Stomach (tissue), 8 donors: ENCODE measurements at regions not wholly inside any gene's neighbourhood (a gene's known extent, or its start where the extent isn't known, plus 50 kb on each side); places are given as distances from the start of the nearest gene placed in this dataset.

ENCODE experiments used
- DNase-seq, 2 donors: peaks; one replicate each; pipeline versions ENCODE4 v3.0.0 to v3.0.0-alpha.2; 2013 to 2019
- H3K27ac ChIP-seq, 5 donors: fragments of 200-600 bp in 4 of 5; sonication (generic) in 4 of 5; one replicate each; pipeline ENCODE4 v1.5.1; 2013 to 2019; ENCODE audit warnings: mild to moderate bottlenecking in 1 of 5, moderate library complexity in 1 of 5
- H3K27me3 ChIP-seq, 3 donors: fragments of 200-600 bp; sonication (generic); one replicate each; pipeline ENCODE4 v1.5.1; 2017 to 2019; ENCODE audit warnings: mixed run types in 1 of 3
- H3K36me3 ChIP-seq, 4 donors: fragments of 200-600 bp; sonication (generic); 1 replicate in 3 of 4; 2 replicates in 1 of 4; pipeline ENCODE4 v1.5.1; 2016 to 2019
- H3K4me1 ChIP-seq, 4 donors: fragments of 200-600 bp; sonication (generic); one replicate each; pipeline ENCODE4 v1.5.1; 2016 to 2019
- H3K4me3 ChIP-seq, 4 donors: fragments of 200-600 bp; sonication (generic) in 3 of 4; one replicate each; pipeline ENCODE4 v1.5.1; 2016 to 2019; ENCODE audit warnings: mild to moderate bottlenecking in 1 of 4
- H3K9me3 ChIP-seq, 4 donors: fragments of 200-600 bp; sonication (generic); one replicate each; pipeline ENCODE4 v1.5.1; 2016 to 2019
- EP300 ChIP-seq: sonication (generic); formaldehyde crosslinking; IDR thresholded peaks from one replicate; pipeline ENCODE4 v1.6.1; 2017; ENCODE audit warnings: antibody characterized with exemption
- POLR2A ChIP-seq, 4 donors: fragments of 450-650 bp; IDR thresholded peaks; one replicate each; pipeline ENCODE4 v1.6.1; 2016; ENCODE audit warnings: antibody characterized with exemption in 4 of 4, control low read depth in 2 of 4, mild to moderate bottlenecking in 1 of 4, moderate library complexity in 1 of 4
- POLR2AphosphoS5 ChIP-seq, 3 donors: sonication (generic); formaldehyde crosslinking; IDR thresholded peaks; one replicate each; pipeline ENCODE4 v1.6.1; 2016; ENCODE audit warnings: antibody characterized with exemption in 3 of 3
- WGBS, 5 donors: extraction: QIAGEN DNeasy Blood & Tissue Kit in 3 of 5; methylation state at CpG; one replicate each; pipeline versions ENCODE4 v1.1.5 to v1.1.7; 2013 to 2018; 5-methylcytosine and 5-hydroxymethylcytosine counted together
- intact Hi-C: fragments of 100-400 bp; cut with DNase I; formaldehyde crosslinking; loops from one replicate; pipeline ENCODE4 v1.15.1; 2023; ENCODE audit warnings: low total_unique reads
- TF ChIP-seq, protein P1 (sequence below), 7 experiments: fragments of 450-650 bp in 4 of 7; fragments of 200-600 bp in 3 of 7; sonication (generic) in 3 of 7; IDR thresholded peaks; one replicate each; pipeline ENCODE4 v1.5.1; 2016 to 2019; ENCODE audit warnings: antibody characterized with exemption in 7 of 7, control low read depth in 2 of 7, mild to moderate bottlenecking in 1 of 7
- donor health status: healthy with polysubstance abuse.
- donor health status: Bipolar disorder and iron deficiency.
- donor health status: healthy.

DNA sequence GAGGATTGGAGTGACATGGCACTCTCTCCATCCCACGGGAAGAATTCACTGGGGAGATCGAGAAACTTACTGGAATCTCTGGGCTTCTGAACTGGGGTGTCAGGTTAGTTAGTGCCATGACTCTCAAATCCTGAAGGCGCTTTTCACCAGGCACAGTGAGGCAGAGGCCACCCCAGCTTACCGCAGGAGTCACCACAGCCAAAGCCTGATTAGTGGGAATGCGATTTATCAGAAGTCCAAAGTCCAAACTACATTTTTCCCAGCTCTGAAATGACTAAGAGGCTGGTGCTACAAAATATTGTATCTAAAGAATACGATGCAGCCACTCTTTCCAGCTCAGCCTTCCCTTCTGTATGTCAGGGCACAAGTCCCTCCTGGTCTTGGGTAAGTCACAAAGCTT lies 334.8 kb upstream of the SHH start:
- WGBS, 5 donors, result 29 to 50% (median 32%) methylated on average over 6 of the region's 6 CpGs

DNA sequence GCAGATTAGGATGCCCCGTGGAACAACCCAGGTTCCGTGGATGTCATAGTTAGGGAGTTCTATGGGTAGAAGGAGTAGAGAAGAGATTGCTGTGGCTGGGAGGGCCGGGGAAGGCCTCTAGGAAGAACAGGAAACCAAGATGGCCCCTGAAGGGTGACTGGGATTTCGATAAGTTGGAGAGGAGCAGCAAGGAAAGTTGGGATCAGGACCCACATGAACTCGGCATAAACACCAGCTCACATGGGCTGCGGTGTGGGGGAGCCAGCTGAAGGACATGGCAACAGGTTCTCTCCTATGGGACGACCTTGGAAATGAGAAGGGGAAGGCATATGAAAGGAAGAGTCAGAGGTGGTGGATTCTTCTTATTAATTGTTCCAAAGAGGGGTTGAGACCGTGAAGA lies 333.7 kb upstream of the SHH start:
- Histone ChIP-seq H3K4me3 (no peak overlapping the region), H3K27me3 (peaks cover 0 to 13% (median 0%) of the 10 kb centered on the region in 3 donors), H3K4me1 (peaks cover 0 to 18% (median 9%) of the 10 kb centered on the region in 4 donors), H3K27ac (peak overlapping the region in 2 of 5 donors; percentile 65 to 66), H3K9me3 (no peaks in the 10 kb centered on the region), H3K36me3 (no peaks in the 10 kb centered on the region)
- DNase-seq, result no peak
- intact Hi-C loops, result no loop called here
- TF ChIP-seq POLR2AphosphoS5 (IDR thresholded peaks at IDR 0.05) (no peak), POLR2A (IDR thresholded peaks at IDR 0.05) (no peak), EP300 (no peak)
- WGBS, 5 donors, result 72 to 87% (median 76%) methylated on average over 8 of the region's 8 CpGs

More for the DNA sequence above, 334.8 kb upstream of the SHH start:
- intact Hi-C loops, result no loop called here
- Histone ChIP-seq H3K4me3 (no peak overlapping the region), H3K27ac (peak overlapping the region; percentile 45 to 66 (median 59)), H3K9me3 (no peaks in the 10 kb centered on the region), H3K36me3 (no peaks in the 10 kb centered on the region), H3K4me1 (peaks cover 0 to 18% (median 9%) of the 10 kb centered on the region in 4 donors), H3K27me3 (peaks cover 0 to 13% (median 0%) of the 10 kb centered on the region in 3 donors)
- TF ChIP-seq, protein P1, sequence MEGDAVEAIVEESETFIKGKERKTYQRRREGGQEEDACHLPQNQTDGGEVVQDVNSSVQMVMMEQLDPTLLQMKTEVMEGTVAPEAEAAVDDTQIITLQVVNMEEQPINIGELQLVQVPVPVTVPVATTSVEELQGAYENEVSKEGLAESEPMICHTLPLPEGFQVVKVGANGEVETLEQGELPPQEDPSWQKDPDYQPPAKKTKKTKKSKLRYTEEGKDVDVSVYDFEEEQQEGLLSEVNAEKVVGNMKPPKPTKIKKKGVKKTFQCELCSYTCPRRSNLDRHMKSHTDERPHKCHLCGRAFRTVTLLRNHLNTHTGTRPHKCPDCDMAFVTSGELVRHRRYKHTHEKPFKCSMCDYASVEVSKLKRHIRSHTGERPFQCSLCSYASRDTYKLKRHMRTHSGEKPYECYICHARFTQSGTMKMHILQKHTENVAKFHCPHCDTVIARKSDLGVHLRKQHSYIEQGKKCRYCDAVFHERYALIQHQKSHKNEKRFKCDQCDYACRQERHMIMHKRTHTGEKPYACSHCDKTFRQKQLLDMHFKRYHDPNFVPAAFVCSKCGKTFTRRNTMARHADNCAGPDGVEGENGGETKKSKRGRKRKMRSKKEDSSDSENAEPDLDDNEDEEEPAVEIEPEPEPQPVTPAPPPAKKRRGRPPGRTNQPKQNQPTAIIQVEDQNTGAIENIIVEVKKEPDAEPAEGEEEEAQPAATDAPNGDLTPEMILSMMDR (IDR thresholded peaks at IDR 0.05), result no peak
- TF ChIP-seq EP300, result no peak
- TF ChIP-seq POLR2AphosphoS5 (IDR thresholded peaks at IDR 0.05), result no peak
- TF ChIP-seq POLR2A (IDR thresholded peaks at IDR 0.05), result no peak
- peak; percentile 73 to 90 for DNase-seq

DNA sequence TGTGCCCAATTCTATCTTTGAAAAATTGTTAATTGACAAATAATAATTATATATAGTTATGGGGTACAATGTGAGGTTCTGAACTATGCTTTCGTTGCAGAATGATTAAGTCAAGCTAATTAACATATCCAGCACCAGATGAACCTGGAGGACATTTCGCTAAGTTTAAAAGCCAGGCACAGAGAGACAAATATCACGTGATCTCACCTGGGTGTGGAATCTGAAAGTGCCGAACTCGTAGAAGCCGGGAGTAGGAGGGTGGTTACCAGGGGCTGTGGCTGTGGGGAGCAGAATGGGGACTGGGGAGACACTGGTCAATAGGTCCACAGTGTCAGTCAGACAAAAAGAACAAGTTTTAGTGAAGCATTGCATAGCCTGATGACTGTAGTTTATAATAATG lies 332.9 kb upstream of the SHH start:
- H3K27me3 ChIP-seq, result peaks cover 0 to 13% (median 0%) of the 10 kb centered on the region in 3 donors
- no peaks in the 10 kb centered on the region for H3K36me3 ChIP-seq
- intact Hi-C loops, result no loop called here
- WGBS, 5 donors, result 73 to 90% (median 88%) methylated on average over 6 of the region's 6 CpGs
- peaks cover 0 to 18% (median 9%) of the 10 kb centered on the region in 4 donors for H3K4me1 ChIP-seq
- no peak for DNase-seq
- H3K4me3 ChIP-seq, result no peak overlapping the region
- TF ChIP-seq, protein P1 (IDR thresholded peaks at IDR 0.05), result no peak
- TF ChIP-seq POLR2A (IDR thresholded peaks at IDR 0.05) (no peak), POLR2AphosphoS5 (IDR thresholded peaks at IDR 0.05) (no peak), EP300 (no peak)
- H3K9me3 ChIP-seq, result no peaks in the 10 kb centered on the region
- H3K27ac ChIP-seq, result no peak overlapping the region

DNA sequence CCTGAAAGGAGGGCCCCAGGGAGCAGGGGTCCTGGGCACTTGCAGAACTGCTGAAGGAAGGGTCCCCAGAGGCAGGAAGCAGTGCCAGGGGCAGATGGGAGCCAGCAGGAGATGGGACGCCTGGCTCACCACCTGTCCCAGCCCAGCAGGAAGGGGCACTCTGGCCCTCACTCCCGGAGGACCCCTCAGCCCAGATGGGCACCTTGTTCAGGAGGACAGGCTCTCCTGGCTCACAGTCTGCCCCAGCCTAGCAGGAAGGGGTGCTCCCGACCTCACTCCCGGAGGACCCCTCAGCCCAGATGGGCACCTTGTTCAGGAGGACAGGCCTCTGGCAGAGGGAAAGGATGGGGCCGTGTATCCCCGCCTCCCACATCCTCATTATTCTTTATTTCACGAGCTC lies 331.4 kb upstream of the SHH start:
- no peaks in the 10 kb centered on the region for H3K36me3 ChIP-seq
- TF ChIP-seq, protein P1 (IDR thresholded peaks at IDR 0.05), result no peak
- no peak for TF ChIP-seq EP300
- TF ChIP-seq POLR2A (IDR thresholded peaks at IDR 0.05), result no peak
- TF ChIP-seq POLR2AphosphoS5 (IDR thresholded peaks at IDR 0.05), result no peak
- no peak overlapping the region for H3K4me3 ChIP-seq
- peaks cover 0 to 13% (median 0%) of the 10 kb centered on the region in 3 donors for H3K27me3 ChIP-seq
- 84 to 86% (median 84%) methylated on average over 7 of the region's 7 CpGs for WGBS, 5 donors
- H3K27ac ChIP-seq, result no peak overlapping the region
- peaks cover 0 to 18% (median 9%) of the 10 kb centered on the region in 4 donors for H3K4me1 ChIP-seq
- DNase-seq, result no peak
- intact Hi-C loops, result no loop called here
- no peaks in the 10 kb centered on the region for H3K9me3 ChIP-seq

DNA sequence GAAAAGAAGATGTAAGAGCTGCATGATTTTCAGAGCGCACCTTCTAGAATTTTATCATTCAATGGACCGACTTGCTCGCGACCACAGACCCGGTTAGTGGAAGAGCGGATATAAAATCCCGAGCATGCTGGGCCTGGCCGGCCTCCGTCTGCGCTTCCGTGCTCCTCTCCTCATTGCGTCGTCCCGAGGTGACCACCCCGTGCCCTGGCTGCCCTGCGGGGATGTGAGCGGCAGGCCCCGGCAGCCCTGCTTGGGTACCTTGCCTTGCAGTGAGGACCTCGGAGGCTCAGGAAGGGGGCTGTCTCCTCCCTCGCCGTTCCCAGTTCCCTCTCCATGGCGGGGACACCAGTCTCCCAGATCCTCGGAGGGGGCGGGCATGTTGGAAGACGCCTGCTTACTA lies 330.9 kb upstream of the SHH start:
- Histone ChIP-seq H3K4me3 (no peak overlapping the region), H3K27me3 (peaks cover 0 to 13% (median 0%) of the 10 kb centered on the region in 3 donors), H3K36me3 (no peaks in the 10 kb centered on the region), H3K27ac (no peak overlapping the region), H3K4me1 (peaks cover 0 to 18% (median 9%) of the 10 kb centered on the region in 4 donors), H3K9me3 (no peaks in the 10 kb centered on the region)
- WGBS, 5 donors, result 91 to 97% (median 94%) methylated on average over 17 to 25 of the region's 25 CpGs
- no peak for DNase-seq
- TF ChIP-seq POLR2AphosphoS5 (IDR thresholded peaks at IDR 0.05), result no peak
- intact Hi-C loops, result no loop called here
